GM18858 (cell line): ENCODE measurements at regions not wholly inside any gene's neighbourhood (a gene's known extent, or its start where the extent isn't known, plus 50 kb on each side); places are given as distances from the start of the nearest gene placed in this dataset.
"Not testable (repeated sequence)": the region's sequence is repeated elsewhere in the genome, so short reads cannot be mapped to it uniquely, and the experiment has no call there.

Experiments used
- ATAC-seq: cut with Tn5 transposase; IDR thresholded peaks from one replicate; pipeline ENCODE4 v1.9.1; 2021; ENCODE audit not compliant: unreplicated experiment

- ATAC-seq = peak; percentile 45
Observed at GRCh38 chr2:12555012-12555645, 161.6 kb upstream of the TRIB2 start.

- ATAC-seq = no peak
Observed at GRCh38 chr2:12556762-12557161, 160.0 kb upstream of the TRIB2 start.

- no peak for ATAC-seq
Observed at GRCh38 chr2:12557688-12558087, 159.0 kb upstream of the TRIB2 start.

- no peak for ATAC-seq
Observed at GRCh38 chr2:12558519-12558918, 158.2 kb upstream of the TRIB2 start.

- no peak for ATAC-seq
Observed at GRCh38 chr2:12560618-12561017, 156.1 kb upstream of the TRIB2 start.

GRCh38 chr2:12567411-12567810 lies 149.3 kb upstream of the TRIB2 start:
- ATAC-seq = no peak

GRCh38 chr2:12569510-12569909 lies 147.2 kb upstream of the TRIB2 start:
- ATAC-seq = not testable (repeated sequence)

GRCh38 chr2:12569929-12570328 lies 146.8 kb upstream of the TRIB2 start:
- ATAC-seq = not testable (repeated sequence)

GRCh38 chr2:12577091-12577490 lies 139.6 kb upstream of the TRIB2 start:
- no peak for ATAC-seq

GRCh38 chr2:12577567-12578253 lies 139.0 kb upstream of the TRIB2 start:
- no peak for ATAC-seq

- no peak for ATAC-seq
Observed at GRCh38 chr2:12579018-12579417, 137.7 kb upstream of the TRIB2 start.

- no peak for ATAC-seq
Observed at GRCh38 chr2:12584338-12584737, 132.4 kb upstream of the TRIB2 start.

- ATAC-seq = no peak
Observed at GRCh38 chr2:12585784-12586183, 131.0 kb upstream of the TRIB2 start.

- ATAC-seq = no peak
Observed at GRCh38 chr2:12587228-12587627, 129.5 kb upstream of the TRIB2 start.

- peak; percentile 89 for ATAC-seq
Observed at GRCh38 chr2:12587729-12588522, 128.8 kb upstream of the TRIB2 start.

GRCh38 chr2:12588986-12589385 lies 127.8 kb upstream of the TRIB2 start:
- no peak for ATAC-seq

GRCh38 chr2:12589802-12590320 lies 126.9 kb upstream of the TRIB2 start:
- no peak for ATAC-seq

GRCh38 chr2:12592296-12592695 lies 124.4 kb upstream of the TRIB2 start:
- ATAC-seq = no peak

- ATAC-seq = no peak
Observed at GRCh38 chr2:12594590-12594989, 122.1 kb upstream of the TRIB2 start.

GRCh38 chr2:12596771-12597170 lies 120.0 kb upstream of the TRIB2 start:
- ATAC-seq = no peak

GRCh38 chr2:12597610-12598009 lies 119.1 kb upstream of the TRIB2 start:
- no peak for ATAC-seq

GRCh38 chr2:12602661-12603060 lies 114.1 kb upstream of the TRIB2 start:
- ATAC-seq = no peak
